Suppressor macrophage treated with lipopolysaccharide for 1 hour (primary cell): ENCODE measurements at regions not wholly inside any gene's neighbourhood (a gene's known extent, or its start where the extent isn't known, plus 50 kb on each side); places are given as distances from the start of the nearest gene placed in this dataset.

ENCODE experiments used
- DNase-seq, 3 donors: peaks; one replicate each; pipeline ENCODE4 v3.0.0-alpha.2; 2020 to 2022

GRCh38 chr11:23688411-23688810 is 808.4 kb upstream of the LUZP2 start:
- no peak for DNase-seq

- DNase-seq: peak in 1 of 3 donors; percentile 6
These were observed 808.0 kb upstream of the LUZP2 start for GRCh38 chr11:23688835-23689234.

GRCh38 chr11:23696688-23697415 is 800.0 kb upstream of the LUZP2 start:
- DNase-seq: no peak

GRCh38 chr11:23704183-23704582 is 792.7 kb upstream of the LUZP2 start:
- DNase-seq: no peak

- no peak for DNase-seq
These were observed 784.9 kb upstream of the LUZP2 start for GRCh38 chr11:23711981-23712380.

- no peak for DNase-seq
These were observed 777.8 kb upstream of the LUZP2 start for GRCh38 chr11:23719016-23719415.

GRCh38 chr11:23723861-23724260 is 773.0 kb upstream of the LUZP2 start:
- no peak for DNase-seq

- DNase-seq: no peak
These were observed 771.1 kb upstream of the LUZP2 start for GRCh38 chr11:23725752-23726151.

- DNase-seq: no peak
These were observed 769.5 kb upstream of the LUZP2 start for GRCh38 chr11:23727387-23727786.

GRCh38 chr11:23727794-23728193 is 769.1 kb upstream of the LUZP2 start:
- DNase-seq: no peak

GRCh38 chr11:23729088-23729487 is 767.8 kb upstream of the LUZP2 start:
- DNase-seq: no peak

GRCh38 chr11:23730307-23730998 is 766.4 kb upstream of the LUZP2 start:
- no peak for DNase-seq

- DNase-seq: no peak
These were observed 764.8 kb upstream of the LUZP2 start for GRCh38 chr11:23732026-23732425.

- no peak for DNase-seq
These were observed 750.0 kb upstream of the LUZP2 start for GRCh38 chr11:23746896-23747295.

- DNase-seq: no peak
These were observed 747.0 kb upstream of the LUZP2 start for GRCh38 chr11:23749762-23750430.

GRCh38 chr11:23751280-23751679 is 745.6 kb upstream of the LUZP2 start:
- DNase-seq: no peak

GRCh38 chr11:23755076-23755475 is 741.8 kb upstream of the LUZP2 start:
- DNase-seq: no peak

- DNase-seq: no peak
These were observed 741.1 kb upstream of the LUZP2 start for GRCh38 chr11:23755769-23756168.

GRCh38 chr11:23759489-23759888 is 737.4 kb upstream of the LUZP2 start:
- DNase-seq: no peak

GRCh38 chr11:23764286-23764685 is 732.6 kb upstream of the LUZP2 start:
- DNase-seq: no peak

GRCh38 chr11:23765682-23766252 is 731.1 kb upstream of the LUZP2 start:
- DNase-seq: no peak

- DNase-seq: no peak
These were observed 729.3 kb upstream of the LUZP2 start for GRCh38 chr11:23767576-23767975.

GRCh38 chr11:23769214-23769613 is 727.6 kb upstream of the LUZP2 start:
- no peak for DNase-seq

- no peak for DNase-seq
These were observed 724.8 kb upstream of the LUZP2 start for GRCh38 chr11:23772081-23772480.
